GM18498 (cell line): ENCODE measurements at regions not wholly inside any gene's neighbourhood (a gene's known extent, or its start where the extent isn't known, plus 50 kb on each side); places are given as distances from the start of the nearest gene placed in this dataset.
"Not testable (repeated sequence)": the region's sequence is repeated elsewhere in the genome, so short reads cannot be mapped to it uniquely, and the experiment has no call there.

ENCODE experiments used
- ATAC-seq: cut with Tn5 transposase; IDR thresholded peaks from one replicate; pipeline ENCODE4 v1.9.1; 2021; ENCODE audit warnings: mild to moderate bottlenecking, moderate library complexity; ENCODE audit not compliant: unreplicated experiment

DNA sequence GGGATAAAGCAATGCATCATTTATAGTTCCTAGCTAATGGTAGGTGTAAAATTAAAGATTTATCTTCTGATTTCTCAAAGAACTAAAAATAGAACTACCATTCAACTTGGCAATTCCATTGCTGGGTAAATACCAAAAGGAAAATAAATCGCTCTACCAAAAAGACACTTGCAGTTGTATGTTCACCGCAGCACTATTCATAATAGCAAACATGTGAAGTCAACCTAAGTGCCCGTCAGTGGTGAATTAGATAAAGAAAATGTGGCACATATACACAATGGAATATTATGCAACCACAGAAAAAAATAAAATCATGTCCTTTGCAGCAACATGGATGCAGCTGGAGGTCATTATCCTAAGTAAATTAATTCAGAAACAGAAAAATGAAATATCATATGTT is 192.8 kb upstream of the ADRA1D start:
- ATAC-seq = no peak

DNA sequence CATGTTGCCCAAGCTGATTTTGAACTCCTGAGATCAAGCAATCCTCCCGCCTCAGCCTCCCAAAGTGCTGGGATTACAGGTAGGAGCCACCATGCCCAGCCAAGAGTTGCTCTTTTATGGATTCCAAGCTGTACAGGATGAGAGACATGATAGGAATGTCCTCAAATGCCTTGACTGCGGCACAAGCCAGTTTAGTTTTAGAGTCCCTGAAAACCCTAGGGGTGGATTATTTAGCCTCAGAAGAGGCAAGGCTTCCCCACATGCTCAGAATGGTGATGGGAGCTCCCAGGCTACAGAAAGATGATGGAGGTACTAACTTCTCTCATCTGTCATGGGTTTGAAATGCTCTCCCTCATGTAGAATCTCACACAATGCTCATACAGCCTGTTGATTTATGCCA is 192.1 kb upstream of the ADRA1D start:
- ATAC-seq = no peak

DNA sequence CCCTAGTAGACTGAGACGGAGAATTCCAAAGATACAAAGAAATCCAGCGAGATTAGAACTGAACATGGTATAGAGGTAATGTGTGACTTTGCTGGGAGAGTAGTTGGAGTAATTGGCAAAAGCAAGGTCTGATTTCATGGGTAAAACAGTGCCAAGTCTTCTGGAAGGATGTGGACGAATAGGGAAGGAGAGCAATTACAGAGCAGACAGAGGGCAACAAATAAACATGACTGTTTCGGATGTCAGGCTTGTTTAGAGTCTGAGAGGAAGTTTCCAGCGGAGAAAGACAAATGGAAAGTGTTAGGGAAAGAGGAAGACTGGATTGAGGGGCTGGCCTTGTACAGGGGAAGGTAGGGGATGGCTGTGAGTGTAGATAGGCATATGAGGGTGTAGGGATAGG is 190.4 kb upstream of the ADRA1D start:
- ATAC-seq = no peak

DNA sequence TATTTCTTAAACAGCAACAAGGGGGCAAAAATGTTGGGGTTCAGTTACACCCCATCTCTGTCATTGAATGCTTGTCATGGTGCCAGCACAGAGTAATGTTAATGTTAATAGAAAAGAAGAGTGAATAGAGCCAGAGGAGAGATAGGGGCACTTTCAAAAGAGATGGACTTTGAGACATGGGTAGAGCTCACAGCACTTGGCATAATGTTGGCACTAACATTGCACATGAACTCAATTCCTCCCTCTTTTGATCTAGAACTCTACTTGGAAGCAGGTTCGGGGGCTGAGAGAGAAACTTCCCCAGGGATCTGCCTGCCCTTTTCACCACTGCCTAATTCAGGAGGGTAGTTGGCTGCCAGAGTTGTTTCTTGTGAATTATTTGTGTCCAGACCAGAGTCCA is 188.0 kb upstream of the ADRA1D start:
- no peak for ATAC-seq

DNA sequence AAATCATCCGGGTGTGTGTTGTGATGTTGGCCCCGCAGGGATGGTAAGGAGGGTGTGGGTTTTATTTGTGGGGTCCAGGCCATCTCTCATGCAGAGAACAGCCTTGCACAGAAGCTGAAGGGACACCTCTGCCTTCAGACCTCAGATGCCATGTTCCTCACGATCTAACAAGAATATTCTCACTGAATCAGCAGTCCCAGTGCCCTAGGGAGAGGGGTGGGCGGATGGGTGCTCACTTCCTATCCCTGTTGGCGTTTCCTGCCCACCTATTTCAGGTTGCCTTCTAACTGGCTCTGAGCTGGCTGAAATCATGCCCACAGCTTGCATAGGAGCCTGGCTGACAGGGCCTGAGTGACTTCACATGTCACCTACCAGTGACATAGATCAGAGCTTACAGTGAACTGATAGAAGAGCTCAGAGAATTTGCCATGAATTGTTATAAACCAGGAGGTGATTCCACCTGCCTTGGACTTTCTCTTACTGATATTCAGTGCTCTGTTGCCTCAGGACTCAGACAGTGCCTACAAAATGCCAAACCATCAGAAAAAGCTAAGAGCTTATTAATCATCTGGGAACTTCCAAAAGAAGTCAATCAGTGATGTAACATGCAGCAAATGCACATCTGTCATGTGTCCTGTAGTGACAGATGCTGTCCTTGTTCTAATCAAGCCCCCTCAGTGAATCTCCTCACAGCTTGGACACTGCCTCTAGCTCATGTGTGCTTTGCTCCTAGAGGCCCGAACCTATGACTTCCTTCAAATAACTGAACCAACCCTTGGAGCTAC is 186.8 kb upstream of the ADRA1D start:
- ATAC-seq = no peak

DNA sequence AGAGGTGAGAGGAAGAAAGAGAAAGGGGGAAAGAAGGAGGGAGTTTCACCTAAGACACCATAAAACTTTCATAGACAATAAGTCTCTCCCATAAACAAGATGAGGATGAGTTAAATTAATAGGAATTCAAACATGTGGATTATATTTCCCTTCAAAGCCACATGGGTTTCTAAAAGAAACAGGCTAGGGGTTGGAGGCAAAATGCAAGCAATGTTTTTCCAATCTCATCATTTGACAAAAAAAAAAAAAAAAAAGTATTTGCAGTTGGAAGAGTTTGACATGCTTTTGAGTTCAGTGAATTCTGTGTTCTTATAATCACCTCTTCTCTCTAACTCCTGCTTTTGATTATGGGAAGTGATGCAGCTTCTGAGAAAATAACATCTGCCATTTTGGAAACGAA is 186.1 kb upstream of the ADRA1D start:
- no peak for ATAC-seq

DNA sequence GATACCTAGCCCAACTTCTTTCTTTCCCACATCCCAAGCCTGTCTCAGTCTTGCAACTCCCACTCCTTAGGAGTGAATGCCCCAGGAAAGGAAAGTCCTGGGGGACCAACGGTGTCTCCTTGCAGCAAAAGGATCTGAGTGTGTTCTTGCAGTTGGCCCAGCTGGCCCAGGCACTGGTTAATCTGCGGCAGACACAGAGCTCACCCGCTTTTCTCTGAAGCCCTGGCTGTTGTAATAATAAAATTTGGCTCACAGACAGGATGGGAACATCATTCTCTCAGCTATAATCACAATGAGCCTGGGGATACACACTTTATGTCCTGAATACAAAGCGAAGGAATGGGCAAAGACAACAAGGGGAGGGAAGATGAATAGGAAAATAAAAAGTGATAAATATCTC is 185.6 kb upstream of the ADRA1D start:
- ATAC-seq = no peak

DNA sequence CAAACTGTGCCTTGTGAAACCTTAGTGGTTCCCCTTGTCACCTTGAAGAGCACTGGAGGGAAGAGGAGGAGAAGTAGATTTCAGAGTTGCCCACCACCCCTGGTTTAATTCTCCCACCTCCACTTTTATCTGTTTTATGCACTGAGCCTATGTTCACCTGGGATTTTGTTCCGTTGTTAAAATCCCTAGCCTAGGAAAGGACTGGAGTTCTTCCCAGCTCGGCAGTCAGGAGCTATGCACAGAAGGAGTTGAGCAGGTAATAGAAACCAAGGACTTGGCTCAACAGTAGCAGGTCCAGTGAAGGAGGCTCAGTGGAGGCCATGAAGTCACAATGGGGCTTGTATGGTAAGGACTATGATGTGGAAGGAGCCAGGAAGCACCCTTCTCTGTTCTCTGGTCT is 182.4 kb upstream of the ADRA1D start:
- ATAC-seq = no peak

DNA sequence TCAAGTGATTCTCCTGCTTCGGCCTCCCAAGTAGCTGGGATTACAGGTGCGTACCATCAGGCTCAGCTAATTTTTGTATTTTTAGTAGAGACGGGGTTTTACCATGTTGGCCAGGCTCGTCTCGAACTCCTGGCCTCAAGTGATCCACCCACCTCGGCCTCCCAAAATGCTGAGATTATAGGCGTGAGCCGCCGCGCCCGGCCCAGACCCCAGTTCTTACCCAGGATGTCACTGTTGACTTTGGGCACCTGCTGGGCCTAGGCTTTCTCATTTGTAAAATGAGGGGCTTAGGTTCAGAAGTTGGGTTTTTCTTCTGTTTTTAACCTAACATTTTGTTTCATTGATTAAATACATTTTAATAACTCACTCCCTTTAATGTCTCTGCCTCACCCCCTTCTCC is 181.7 kb upstream of the ADRA1D start:
- not testable (repeated sequence) for ATAC-seq

DNA sequence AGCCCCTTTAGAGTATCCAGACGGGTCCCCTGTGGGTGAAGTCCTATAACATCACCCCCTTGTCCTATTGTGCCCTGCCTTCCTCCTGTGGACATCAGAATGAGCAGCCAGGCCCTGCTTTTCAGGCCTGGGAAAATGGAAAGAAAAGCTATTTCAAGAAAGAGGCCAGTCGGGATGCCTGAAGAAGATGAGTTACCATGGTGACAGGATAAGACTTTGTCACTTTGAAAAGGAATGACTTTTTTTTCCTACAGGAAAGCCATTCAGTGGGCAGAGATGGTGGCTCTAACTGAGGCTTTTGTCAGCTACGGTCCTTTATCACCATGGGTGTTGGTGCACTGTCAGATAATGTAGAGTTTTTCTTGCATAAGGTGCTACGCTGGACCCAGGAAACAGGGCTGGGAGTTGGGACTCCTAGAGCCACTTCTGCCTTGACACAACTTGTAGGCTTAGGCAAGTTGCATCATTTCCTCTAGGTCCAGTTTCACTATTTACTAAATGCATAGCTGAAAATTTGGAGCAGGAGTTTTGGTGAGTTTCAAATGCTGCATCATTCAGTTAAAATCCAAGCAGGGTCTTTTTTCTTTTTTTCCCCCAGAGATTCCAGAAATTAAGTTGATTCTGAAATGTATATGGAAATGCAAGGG is 179.0 kb upstream of the ADRA1D start:
- no peak for ATAC-seq

DNA sequence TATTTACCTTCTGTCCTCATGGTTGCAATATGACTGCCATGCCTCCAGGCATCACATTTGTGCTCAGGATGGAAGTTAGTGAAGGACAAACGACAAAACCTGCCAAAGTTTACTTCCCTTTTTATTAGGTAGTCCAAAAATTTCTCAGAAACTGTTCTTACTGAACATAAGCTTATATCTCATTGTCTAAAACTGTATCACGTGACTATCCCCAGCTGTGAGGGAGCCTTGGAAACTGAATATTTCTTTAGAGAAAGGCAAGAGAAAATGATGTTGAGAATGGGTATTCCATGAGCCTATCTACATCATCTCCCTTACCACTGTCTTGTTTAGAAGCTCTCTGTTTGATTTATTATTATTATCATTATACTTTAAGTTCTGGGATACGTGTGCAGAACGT is 169.1 kb upstream of the ADRA1D start:
- ATAC-seq = no peak

DNA sequence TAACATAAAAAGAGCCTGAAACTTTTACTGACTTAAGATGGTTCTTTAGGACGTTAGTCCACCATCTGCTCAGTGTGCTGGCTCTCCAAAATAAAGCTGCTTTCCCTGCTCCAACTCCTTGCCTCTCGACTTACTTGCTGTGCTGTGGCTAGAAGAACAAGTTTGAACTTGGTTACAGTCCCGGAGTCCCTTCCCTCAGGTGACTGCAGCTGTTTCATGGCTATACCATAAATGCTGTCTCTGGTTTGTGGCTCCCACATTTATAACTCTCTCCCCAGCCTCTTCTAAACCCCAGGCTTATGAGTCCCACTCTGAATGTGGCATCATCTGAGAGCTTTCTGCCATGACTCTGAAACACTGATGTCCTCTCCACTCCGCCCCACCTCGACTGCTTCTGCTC is 166.2 kb upstream of the ADRA1D start:
- ATAC-seq = no peak

DNA sequence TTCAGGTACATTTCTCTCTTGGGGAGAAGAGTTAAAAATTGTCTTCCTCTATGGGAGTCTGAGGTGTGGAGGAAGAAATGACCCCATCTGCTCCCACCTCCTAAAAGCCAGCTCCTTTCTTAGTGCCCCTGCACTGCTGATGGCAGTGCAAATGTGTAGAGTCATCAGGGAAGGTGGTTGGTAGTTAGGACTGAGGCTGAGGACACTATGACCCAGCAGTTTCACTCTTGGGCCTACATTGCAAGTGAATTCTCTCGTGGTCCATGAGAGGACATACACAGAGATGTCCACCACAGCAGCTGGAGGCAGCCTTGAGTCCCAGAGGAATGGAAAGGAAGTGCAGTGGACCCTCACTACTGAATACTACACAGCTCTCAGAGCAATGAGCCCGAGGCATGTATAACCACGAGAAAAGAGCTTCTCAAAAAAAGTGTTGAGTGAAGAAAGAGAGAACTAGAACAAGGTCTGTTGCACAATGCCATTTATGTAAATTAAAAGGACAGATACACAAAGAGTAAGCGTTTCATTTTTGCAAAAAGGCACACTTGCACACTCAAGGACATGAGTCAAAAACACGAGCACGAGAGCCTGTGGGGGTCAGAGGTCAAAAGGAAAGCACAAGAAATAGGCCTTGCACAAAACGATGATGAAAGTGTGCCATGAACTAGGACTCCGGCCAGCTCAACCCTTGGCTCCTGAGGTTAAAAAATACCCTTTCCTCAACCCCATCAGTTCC is 164.4 kb upstream of the ADRA1D start:
- no peak for ATAC-seq

DNA sequence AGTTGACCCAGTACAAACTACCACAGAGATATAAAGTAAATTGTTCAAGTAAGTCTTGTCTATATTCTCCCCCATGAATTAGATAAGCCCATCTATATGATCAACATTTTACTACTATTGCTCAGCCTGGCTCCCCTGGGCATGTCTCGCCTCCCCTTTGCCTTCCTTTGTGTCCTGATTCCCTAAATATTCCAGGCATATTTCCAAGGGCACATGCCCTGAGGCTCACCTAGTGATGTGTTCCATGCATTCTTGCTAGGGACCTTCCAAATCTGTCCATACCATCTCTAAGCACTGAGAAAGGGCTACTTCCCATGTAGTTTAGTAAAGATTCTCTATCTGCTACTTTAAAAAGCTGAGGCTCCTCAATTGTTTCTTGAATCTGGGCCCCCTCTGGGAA is 163.1 kb upstream of the ADRA1D start:
- no peak for ATAC-seq

DNA sequence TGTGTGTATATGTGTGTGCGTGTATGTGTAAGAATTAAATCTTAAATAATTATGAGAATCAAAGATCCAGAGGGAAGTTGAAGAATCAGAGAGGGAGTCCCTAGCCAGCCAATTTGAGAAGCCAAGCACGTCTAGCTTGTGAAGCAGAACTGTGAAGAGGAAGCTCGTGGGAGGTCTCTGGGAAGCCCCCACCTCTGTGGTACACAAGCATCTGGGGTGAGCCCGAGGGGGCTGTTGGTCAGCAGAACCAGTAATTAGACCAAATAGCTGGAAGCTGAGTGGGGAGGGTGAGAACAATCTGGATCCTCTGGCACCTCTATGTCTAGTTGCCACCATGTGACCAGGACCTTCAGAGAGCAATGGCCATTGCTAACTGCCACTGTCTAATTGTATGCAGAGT is 162.7 kb upstream of the ADRA1D start:
- ATAC-seq = no peak

DNA sequence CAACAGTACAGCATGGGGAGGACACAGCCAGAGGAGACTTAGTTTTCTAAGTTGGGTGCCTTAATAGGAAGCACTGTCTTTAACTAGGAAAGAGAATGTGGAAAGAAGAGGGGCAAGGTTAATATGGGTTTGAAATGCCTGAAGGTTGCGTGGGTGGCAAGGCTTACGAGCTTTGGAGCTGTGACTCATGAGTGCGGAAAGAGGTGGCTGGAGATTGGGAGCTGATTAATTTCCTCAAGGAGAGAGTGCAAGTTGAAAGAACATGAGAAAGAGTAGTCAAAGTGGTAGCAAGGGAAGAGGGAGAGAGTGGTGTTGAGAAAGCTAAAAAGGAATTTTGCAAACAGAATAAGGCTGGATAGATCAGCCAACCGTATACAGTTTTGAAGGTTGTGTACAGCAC is 157.5 kb upstream of the ADRA1D start:
- no peak for ATAC-seq

DNA sequence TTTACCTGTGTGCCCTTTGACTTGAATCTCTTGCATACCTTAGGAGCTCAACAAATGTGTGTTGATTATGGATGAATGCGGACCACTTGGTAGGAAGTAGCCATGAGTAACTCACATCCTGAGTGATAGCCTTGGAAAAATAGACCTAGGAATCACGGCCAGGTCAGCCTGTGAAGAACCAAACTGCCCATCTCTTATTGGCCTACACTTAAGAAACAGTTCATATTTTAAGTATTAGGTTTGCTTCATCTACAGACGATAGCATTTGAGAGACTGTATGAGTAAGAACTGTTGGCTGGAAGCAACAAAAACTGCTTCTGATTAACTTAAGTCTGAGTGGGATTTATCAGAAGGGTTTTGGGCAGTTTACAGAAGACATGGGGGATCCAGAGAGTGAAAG is 152.5 kb upstream of the ADRA1D start:
- no peak for ATAC-seq

DNA sequence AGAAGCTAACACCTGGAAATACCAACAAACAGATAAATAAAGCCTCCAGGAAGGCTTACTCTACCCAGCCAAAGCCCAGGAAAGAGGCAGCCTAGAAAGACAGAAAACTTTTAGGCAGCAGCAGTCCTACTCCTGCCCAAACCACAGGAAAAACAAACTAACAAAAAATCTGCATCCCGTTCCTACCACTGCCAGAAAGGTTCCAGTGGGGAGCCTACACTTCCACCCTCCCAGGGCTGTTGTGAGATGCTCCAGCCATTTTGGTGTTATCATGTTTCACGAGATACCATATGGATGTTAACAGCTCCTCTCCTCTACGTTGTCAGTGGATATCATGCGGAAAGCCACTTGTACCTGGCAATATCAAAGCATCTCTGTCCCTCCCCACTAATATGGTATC is 135.9 kb upstream of the ADRA1D start:
- ATAC-seq = no peak

DNA sequence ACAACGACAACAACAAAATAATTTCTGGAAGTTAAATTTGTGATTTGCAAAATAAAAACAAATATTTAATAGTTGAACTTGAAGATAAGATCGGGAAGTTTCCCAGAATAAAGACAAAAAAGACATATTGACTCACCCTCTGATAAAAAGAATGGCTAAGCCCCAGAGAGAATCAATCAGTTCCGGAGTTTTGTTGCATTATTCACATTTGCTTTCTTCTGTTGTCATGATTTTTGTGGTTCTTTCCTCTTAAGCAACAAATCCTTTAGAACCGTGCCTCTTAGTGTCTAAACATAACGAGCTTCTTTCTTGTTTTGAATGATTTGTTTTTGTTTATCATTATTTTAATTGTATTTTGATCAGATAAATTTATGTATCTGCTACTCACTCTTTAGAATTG is 134.9 kb upstream of the ADRA1D start:
- ATAC-seq = no peak

DNA sequence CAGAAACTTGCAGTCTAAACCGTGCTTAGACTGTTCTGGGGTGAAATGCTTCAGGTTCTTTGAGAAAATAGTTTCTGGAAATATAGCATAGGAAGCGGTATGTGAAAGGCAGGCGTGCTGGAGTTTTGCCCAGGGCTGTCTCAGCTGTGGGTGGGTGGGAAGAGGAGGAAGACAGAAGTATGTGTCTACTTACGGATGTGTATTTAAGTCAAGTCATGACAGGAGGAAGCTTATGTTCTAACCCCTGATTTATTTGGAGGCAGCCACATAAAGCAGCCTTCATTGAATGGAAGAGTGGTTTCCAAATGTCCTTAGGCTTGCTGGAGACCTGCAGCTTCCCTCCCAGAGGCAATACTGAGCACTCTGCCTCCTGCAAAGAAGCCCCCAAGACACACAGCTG is 126.8 kb upstream of the ADRA1D start:
- ATAC-seq = no peak

DNA sequence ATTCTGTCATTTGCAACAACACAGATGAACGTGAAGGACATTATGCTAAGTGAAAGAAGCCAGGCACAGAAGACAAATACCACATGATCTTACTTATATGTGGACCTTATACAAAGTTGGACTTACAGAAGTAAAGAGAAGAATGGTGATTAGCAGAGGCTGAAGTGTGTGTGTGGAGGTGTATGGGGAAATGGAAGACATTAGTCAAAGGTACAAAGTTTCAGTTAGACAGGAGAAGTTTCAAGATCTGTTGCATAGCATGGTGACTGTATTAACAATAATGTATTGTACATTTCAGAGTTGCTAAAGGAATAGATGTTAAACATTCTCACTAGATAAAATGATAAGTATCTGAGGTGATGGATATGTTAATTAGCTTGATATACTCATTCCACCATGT is 124.4 kb upstream of the ADRA1D start:
- no peak for ATAC-seq

DNA sequence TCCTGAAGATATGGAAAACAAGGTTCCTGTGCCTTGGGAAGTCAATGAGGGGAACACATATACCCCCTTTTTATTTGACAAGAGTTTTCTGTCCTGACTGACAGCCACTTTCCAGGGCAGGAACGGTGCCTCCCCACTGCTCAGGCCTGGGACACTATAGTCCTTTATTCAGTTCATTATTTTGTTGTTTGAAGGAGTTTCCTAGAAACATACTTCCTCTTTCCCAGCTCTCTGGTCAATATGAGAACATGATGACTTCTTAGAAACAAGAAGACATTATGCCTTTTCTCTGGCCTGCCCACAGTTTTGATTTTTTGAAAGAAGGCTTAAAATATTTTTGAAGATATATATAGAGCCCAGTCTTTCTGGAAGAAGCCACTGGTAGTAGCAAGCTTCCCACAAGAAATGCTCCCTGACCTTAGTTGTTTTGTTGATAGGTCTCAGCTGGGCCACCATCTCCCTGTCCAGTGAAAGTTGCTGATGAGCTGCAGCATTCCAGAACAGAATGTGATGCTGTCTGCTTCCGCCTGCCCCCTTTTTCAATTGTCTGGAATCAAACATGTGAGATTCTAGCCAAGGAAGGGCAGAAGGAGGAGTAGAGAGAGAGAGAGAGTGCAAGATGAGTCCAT is 122.7 kb upstream of the ADRA1D start:
- no peak for ATAC-seq
